ENCODE measurements at regions not wholly inside any gene's neighbourhood (a gene's known extent, or its start where the extent isn't known, plus 50 kb on each side); places are given as distances from the start of the nearest gene placed in this dataset.

- no peak for TF ChIP-seq CTCF (IDR thresholded peaks at IDR 0.05)
- no peak for TF ChIP-seq ZFX (IDR thresholded peaks at IDR 0.05; ENCODE audit: borderline replicate concordance)
These were observed 90.0 kb upstream of the ADRA2C start for GRCh38 chr4:3676196-3676595.
